GM23338 (cell line): ENCODE measurements at regions not wholly inside any gene's neighbourhood (a gene's known extent, or its start where the extent isn't known, plus 50 kb on each side); places are given as distances from the start of the nearest gene placed in this dataset.

Experiments
- ATAC-seq: fragments of 200-7000 bp; cut with Tn5 transposase; 3 replicates; pipeline ENCODE4 v1.9.1; 2020
- DNase-seq: peaks from one replicate; pipeline ENCODE4 v3.0.0-alpha.2; 2015; ENCODE audit warnings: low spot score
- H2AFZ ChIP-seq: fragments of 200-600 bp; sonication (generic); 2 replicates; pipeline ENCODE4 v1.8.0; 2016; ENCODE audit warnings: antibody characterized with exemption, mild to moderate bottlenecking, moderate library complexity
- H3F3A ChIP-seq: fragments of 200-600 bp; sonication (generic); replicated peaks from 2 replicates; pipeline ENCODE4 v1.8.0; 2017; ENCODE audit warnings: antibody characterized with exemption, mixed run types, low read depth
- H3K27ac ChIP-seq: fragments of 200-600 bp; sonication (generic); 2 replicates; pipeline ENCODE4 v1.6.1; 2016; ENCODE audit warnings: low read depth
- H3K27me3 ChIP-seq: fragments of 200-600 bp; sonication (generic); 2 replicates; pipeline ENCODE4 v1.8.0; 2016; ENCODE audit warnings: mild to moderate bottlenecking, mixed run types, moderate library complexity; ENCODE audit not compliant: insufficient read depth
- H3K36me3 ChIP-seq: fragments of 200-600 bp; sonication (generic); 2 replicates; pipeline ENCODE4 v1.8.0; 2016; ENCODE audit warnings: mild to moderate bottlenecking; ENCODE audit not compliant: insufficient read depth
- H3K4me1 ChIP-seq: fragments of 200-600 bp; sonication (generic); 2 replicates; pipeline ENCODE4 v1.8.0; 2016; ENCODE audit warnings: mild to moderate bottlenecking, moderate library complexity; ENCODE audit not compliant: insufficient read depth
- H3K4me2 ChIP-seq: fragments of 200-600 bp; sonication (generic); 2 replicates; pipeline ENCODE4 v1.7.1; 2017; ENCODE audit warnings: mixed run types
- H3K4me3 ChIP-seq: fragments of 200-600 bp; sonication (generic); 2 replicates; pipeline ENCODE4 v1.6.1; 2016; ENCODE audit warnings: mixed run types
- H3K79me2 ChIP-seq: fragments of 200-600 bp; sonication (generic); replicated peaks from 2 replicates; pipeline ENCODE4 v1.8.0; 2017; ENCODE audit warnings: mild to moderate bottlenecking; ENCODE audit not compliant: insufficient read depth
- H3K9me2 ChIP-seq: fragments of 200-600 bp; sonication (generic); 2 replicates; pipeline ENCODE4 v1.8.0; 2017; ENCODE audit not compliant: insufficient read depth
- H4K20me1 ChIP-seq: fragments of 200-600 bp; sonication (generic); replicated peaks from 2 replicates; pipeline ENCODE4 v1.8.0; 2017; ENCODE audit warnings: mild to moderate bottlenecking; ENCODE audit not compliant: insufficient read depth
- H3K27ac Mint-ChIP-seq: 2 replicates; pipeline ENCODE4 v1.8.0; 2020; ENCODE audit warnings: inconsistent platforms, mild to moderate bottlenecking, moderate library complexity, mixed read lengths
- H3K27me3 Mint-ChIP-seq: 3 replicates; pipeline ENCODE4 v1.8.0; 2022; ENCODE audit warnings: low read depth, mild to moderate bottlenecking, moderate library complexity, mixed read lengths, inconsistent platforms; ENCODE audit not compliant: insufficient read depth, poor library complexity
- H3K36me3 Mint-ChIP-seq: 3 replicates; pipeline ENCODE4 v1.8.0; 2021; ENCODE audit warnings: low read depth, mild to moderate bottlenecking, inconsistent platforms, moderate library complexity, mixed read lengths
- H3K4me1 Mint-ChIP-seq: 3 replicates; pipeline ENCODE4 v1.8.0; 2020; ENCODE audit warnings: mild to moderate bottlenecking, inconsistent platforms, mixed read lengths
- H3K4me3 Mint-ChIP-seq: 3 replicates; pipeline ENCODE4 v1.8.0; 2021; ENCODE audit warnings: moderate library complexity, mild to moderate bottlenecking, inconsistent platforms, mixed read lengths
- H3K9me3 Mint-ChIP-seq: 3 replicates; pipeline ENCODE4 v1.8.0; 2020; ENCODE audit warnings: moderate library complexity, mild to moderate bottlenecking, inconsistent platforms, mixed read lengths
- CREB1 ChIP-seq: fragments of 250-450 bp; sonication (Bioruptor Pico); IDR thresholded peaks from 2 replicates; pipeline ENCODE4 v1.5.0; 2020; ENCODE audit warnings: low read depth, mild to moderate bottlenecking, moderate library complexity
- ETS1 ChIP-seq: IDR thresholded peaks from 2 replicates; pipeline ENCODE4 v1.6.1; 2016; ENCODE audit warnings: antibody characterized with exemption
- EZH2 ChIP-seq: fragments of 200-600 bp; sonication (generic); IDR thresholded peaks from one replicate; pipeline ENCODE4 v1.8.0; 2017; ENCODE audit warnings: antibody characterized with exemption, mild to moderate bottlenecking, low read depth; ENCODE audit not compliant: unreplicated experiment
- NANOG ChIP-seq: IDR thresholded peaks from 2 replicates; pipeline ENCODE4 v1.6.1; 2016; ENCODE audit warnings: antibody characterized with exemption, borderline replicate concordance
- POLR2AphosphoS5 ChIP-seq: IDR thresholded peaks from 2 replicates; pipeline ENCODE4 v1.6.1; 2016; ENCODE audit warnings: antibody characterized with exemption, low read depth
- REST ChIP-seq: IDR thresholded peaks from one replicate; pipeline ENCODE4 v1.6.1; 2018; ENCODE audit warnings: antibody characterized with exemption; ENCODE audit not compliant: unreplicated experiment
- TF ChIP-seq, protein P1 (sequence below), 2 experiments: fragments of 200-600 bp in 1 of 2; sonication (generic) in 1 of 2; conservative IDR thresholded peaks; 2 replicates each; pipeline versions ENCODE4 v1.5.1 to v1.6.1; 2016 to 2017; ENCODE audit warnings: antibody characterized with exemption in 2 of 2, low read depth in 2 of 2, mild to moderate bottlenecking in 2 of 2, moderate library complexity in 1 of 2

DNA sequence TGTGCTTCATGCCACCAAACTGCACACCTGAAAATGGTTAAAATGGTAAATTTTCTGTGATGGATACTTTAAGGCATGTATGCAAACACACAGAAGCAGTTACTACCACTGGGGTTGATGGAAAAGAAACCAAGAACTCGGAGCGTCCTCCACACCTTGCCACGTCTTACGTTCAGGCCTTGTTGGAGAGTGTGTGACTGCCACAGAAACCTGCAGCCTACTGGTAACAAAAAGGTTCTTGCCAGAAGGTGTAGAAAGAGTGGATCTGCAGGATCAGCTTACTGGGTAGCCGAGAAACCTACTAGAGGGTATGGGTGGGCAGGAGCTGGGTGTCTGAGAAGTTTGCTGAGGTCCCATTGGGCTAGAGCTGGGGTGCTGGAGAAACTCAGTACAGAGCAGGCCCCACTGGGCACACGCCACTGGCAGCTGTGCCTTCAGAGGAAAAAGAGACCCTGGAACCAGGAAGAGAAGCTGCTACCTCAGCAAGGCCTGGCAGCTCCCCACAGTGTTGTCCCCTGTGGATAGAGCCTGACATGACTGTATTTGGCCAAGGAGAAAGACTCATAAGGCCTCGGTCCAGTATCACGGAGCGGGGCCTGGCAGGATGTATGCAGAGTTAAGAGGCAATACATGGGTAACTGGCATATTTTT, 204.6 kb downstream of the SEC14L1 start:
- H3K27ac Mint-ChIP-seq = no peak overlapping the region
- ATAC-seq = no peak

GRCh38 chr17:77346765-77347164, 206.0 kb downstream of the SEC14L1 start:
- Histone ChIP-seq H4K20me1 (no peaks in the 10 kb centered on the region; the same call in 1 of the 2 replicates), H3K79me2 (no peaks in the 10 kb centered on the region; the same call in 1 of the 2 replicates)
- ATAC-seq = no peak

More for the DNA sequence above, 204.6 kb downstream of the SEC14L1 start:
- H3K4me3 Mint-ChIP-seq = no peak overlapping the region
- no peaks in the 10 kb centered on the region for H3K4me1 ChIP-seq
- 0 out of 2 replicates have a peak, but pooled peaks cover 2% of the 10 kb centered on the region for H3K36me3 ChIP-seq
- H3K36me3 Mint-ChIP-seq = peaks cover 12% of the 10 kb centered on the region
- no peaks in the 10 kb centered on the region for H3K27me3 ChIP-seq
- no peaks in the 10 kb centered on the region; the same call in 1 of the 2 replicates for H4K20me1 ChIP-seq
- H3K9me2 ChIP-seq = no peaks in the 10 kb centered on the region
- H3K4me2 ChIP-seq = no peak overlapping the region
- no peak for DNase-seq
- no peaks in the 10 kb centered on the region for H3F3A ChIP-seq
- H3K4me3 ChIP-seq = no peak overlapping the region
- no peaks in the 10 kb centered on the region; the same call in none of the 2 replicates for H3K79me2 ChIP-seq
- H2AFZ ChIP-seq = no peak overlapping the region
- H3K27ac ChIP-seq = no peak overlapping the region
- peaks cover 7% of the 10 kb centered on the region; the same call in 2 of the 3 replicates for H3K9me3 Mint-ChIP-seq
- TF ChIP-seq CREB1 (CRISPR knock-in tag) (no peak), ETS1 (no peak), REST (no peak), EZH2 (no peak), POLR2AphosphoS5 (no peak)
- H3K27me3 Mint-ChIP-seq = no peaks in the 10 kb centered on the region
- peaks cover 3% of the 10 kb centered on the region; the same call in 2 of the 3 replicates for H3K4me1 Mint-ChIP-seq

More at GRCh38 chr17:77346765-77347164, 206.0 kb downstream of the SEC14L1 start:
- Histone ChIP-seq H3K4me2 (no peak overlapping the region), H3K4me1 (peaks cover 6% of the 10 kb centered on the region; the same call in 1 of the 2 replicates), H3K4me3 (no peak overlapping the region), H2AFZ (no peak overlapping the region), H3F3A (no peaks in the 10 kb centered on the region), H3K36me3 (0 out of 2 replicates have a peak, but pooled peaks cover 2% of the 10 kb centered on the region), H3K27me3 (no peaks in the 10 kb centered on the region), H3K27ac (no peak overlapping the region), H3K9me2 (no peaks in the 10 kb centered on the region)
- TF ChIP-seq REST = no peak
- TF ChIP-seq EZH2 = no peak
- TF ChIP-seq, protein P1, sequence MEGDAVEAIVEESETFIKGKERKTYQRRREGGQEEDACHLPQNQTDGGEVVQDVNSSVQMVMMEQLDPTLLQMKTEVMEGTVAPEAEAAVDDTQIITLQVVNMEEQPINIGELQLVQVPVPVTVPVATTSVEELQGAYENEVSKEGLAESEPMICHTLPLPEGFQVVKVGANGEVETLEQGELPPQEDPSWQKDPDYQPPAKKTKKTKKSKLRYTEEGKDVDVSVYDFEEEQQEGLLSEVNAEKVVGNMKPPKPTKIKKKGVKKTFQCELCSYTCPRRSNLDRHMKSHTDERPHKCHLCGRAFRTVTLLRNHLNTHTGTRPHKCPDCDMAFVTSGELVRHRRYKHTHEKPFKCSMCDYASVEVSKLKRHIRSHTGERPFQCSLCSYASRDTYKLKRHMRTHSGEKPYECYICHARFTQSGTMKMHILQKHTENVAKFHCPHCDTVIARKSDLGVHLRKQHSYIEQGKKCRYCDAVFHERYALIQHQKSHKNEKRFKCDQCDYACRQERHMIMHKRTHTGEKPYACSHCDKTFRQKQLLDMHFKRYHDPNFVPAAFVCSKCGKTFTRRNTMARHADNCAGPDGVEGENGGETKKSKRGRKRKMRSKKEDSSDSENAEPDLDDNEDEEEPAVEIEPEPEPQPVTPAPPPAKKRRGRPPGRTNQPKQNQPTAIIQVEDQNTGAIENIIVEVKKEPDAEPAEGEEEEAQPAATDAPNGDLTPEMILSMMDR (conservative IDR thresholded peaks at IDR 0.05; ENCODE audit: low read depth in 2 of 2) = no peak
- TF ChIP-seq NANOG = no peak
- Mint-ChIP-seq H3K36me3 (peaks cover 12% of the 10 kb centered on the region), H3K27ac (no peak overlapping the region), H3K27me3 (peaks cover 6% of the 10 kb centered on the region), H3K4me3 (no peak overlapping the region), H3K4me1 (peaks cover 16% of the 10 kb centered on the region), H3K9me3 (peaks cover 7% of the 10 kb centered on the region; the same call in 2 of the 3 replicates)
- DNase-seq = no peak
